ENCODE measurements at regions not wholly inside any gene's neighbourhood (a gene's known extent, or its start where the extent isn't known, plus 50 kb on each side); places are given as distances from the start of the nearest gene placed in this dataset.

DNA sequence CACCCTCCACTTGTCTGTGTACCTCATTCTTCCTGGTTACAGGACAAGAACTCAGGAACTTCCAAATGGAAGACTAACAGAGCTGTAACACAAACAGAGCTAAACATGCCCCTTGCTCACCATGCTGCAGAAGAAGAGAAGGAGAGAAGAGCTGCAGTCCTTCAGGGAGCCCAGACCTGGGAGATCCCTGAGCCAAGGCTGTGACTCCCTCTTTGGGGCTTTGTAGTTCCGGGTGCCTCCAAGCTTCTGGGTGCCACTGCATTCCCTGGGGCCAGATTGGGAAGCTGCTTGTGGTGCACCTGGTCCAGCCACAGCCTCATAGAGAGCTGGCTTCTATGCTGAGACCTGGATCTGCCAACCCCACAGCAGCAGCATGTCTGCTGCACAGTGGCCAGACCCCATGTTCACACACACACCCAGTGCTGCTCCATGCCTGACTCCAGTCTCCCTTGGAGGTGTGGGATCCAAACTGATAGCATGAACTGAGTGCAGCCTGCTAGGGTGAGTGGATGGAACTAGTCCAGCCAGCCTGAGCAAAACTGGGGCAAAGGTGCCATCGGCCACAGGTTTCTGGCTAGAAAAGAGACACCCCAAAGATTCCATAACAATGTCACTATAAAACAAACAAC, 263.0 kb upstream of the NRIP1 start:
- no peaks in the 10 kb centered on the region for H3K4me1 ChIP-seq (ENCODE audit: insufficient read depth)
- H3K27me3 ChIP-seq (ENCODE audit: insufficient read depth) = no peaks in the 10 kb centered on the region
- ATAC-seq (no peak), DNase-seq (ENCODE audit: low spot score) (no peak)
- H3K4me3 Mint-ChIP-seq = no peak overlapping the region
- TF ChIP-seq POLR2AphosphoS5 (IDR thresholded peaks at IDR 0.05; ENCODE audit: low read depth) = no peak
- TF ChIP-seq STAT1 (IDR thresholded peaks at IDR 0.05; ENCODE audit: unreplicated experiment) = no peak
- TF ChIP-seq, protein P1, sequence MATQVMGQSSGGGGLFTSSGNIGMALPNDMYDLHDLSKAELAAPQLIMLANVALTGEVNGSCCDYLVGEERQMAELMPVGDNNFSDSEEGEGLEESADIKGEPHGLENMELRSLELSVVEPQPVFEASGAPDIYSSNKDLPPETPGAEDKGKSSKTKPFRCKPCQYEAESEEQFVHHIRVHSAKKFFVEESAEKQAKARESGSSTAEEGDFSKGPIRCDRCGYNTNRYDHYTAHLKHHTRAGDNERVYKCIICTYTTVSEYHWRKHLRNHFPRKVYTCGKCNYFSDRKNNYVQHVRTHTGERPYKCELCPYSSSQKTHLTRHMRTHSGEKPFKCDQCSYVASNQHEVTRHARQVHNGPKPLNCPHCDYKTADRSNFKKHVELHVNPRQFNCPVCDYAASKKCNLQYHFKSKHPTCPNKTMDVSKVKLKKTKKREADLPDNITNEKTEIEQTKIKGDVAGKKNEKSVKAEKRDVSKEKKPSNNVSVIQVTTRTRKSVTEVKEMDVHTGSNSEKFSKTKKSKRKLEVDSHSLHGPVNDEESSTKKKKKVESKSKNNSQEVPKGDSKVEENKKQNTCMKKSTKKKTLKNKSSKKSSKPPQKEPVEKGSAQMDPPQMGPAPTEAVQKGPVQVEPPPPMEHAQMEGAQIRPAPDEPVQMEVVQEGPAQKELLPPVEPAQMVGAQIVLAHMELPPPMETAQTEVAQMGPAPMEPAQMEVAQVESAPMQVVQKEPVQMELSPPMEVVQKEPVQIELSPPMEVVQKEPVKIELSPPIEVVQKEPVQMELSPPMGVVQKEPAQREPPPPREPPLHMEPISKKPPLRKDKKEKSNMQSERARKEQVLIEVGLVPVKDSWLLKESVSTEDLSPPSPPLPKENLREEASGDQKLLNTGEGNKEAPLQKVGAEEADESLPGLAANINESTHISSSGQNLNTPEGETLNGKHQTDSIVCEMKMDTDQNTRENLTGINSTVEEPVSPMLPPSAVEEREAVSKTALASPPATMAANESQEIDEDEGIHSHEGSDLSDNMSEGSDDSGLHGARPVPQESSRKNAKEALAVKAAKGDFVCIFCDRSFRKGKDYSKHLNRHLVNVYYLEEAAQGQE (IDR thresholded peaks at IDR 0.05; ENCODE audit: unreplicated experiment) = no peak
- TF ChIP-seq CREB1 (CRISPR knock-in tag; IDR thresholded peaks at IDR 0.05; ENCODE audit: low read depth) = no peak
- TF ChIP-seq EZH2 (IDR thresholded peaks at IDR 0.05; ENCODE audit: low read depth, unreplicated experiment) = no peak
- TF ChIP-seq, protein P2, sequence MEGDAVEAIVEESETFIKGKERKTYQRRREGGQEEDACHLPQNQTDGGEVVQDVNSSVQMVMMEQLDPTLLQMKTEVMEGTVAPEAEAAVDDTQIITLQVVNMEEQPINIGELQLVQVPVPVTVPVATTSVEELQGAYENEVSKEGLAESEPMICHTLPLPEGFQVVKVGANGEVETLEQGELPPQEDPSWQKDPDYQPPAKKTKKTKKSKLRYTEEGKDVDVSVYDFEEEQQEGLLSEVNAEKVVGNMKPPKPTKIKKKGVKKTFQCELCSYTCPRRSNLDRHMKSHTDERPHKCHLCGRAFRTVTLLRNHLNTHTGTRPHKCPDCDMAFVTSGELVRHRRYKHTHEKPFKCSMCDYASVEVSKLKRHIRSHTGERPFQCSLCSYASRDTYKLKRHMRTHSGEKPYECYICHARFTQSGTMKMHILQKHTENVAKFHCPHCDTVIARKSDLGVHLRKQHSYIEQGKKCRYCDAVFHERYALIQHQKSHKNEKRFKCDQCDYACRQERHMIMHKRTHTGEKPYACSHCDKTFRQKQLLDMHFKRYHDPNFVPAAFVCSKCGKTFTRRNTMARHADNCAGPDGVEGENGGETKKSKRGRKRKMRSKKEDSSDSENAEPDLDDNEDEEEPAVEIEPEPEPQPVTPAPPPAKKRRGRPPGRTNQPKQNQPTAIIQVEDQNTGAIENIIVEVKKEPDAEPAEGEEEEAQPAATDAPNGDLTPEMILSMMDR (conservative IDR thresholded peaks at IDR 0.05; ENCODE audit: low read depth in 2 of 2) = no peak
- no peak for TF ChIP-seq EZH2phosphoT487 (IDR thresholded peaks at IDR 0.05; ENCODE audit: unreplicated experiment)
- TF ChIP-seq NANOG (IDR thresholded peaks at IDR 0.05; ENCODE audit: borderline replicate concordance) = no peak
- TF ChIP-seq, protein P3, sequence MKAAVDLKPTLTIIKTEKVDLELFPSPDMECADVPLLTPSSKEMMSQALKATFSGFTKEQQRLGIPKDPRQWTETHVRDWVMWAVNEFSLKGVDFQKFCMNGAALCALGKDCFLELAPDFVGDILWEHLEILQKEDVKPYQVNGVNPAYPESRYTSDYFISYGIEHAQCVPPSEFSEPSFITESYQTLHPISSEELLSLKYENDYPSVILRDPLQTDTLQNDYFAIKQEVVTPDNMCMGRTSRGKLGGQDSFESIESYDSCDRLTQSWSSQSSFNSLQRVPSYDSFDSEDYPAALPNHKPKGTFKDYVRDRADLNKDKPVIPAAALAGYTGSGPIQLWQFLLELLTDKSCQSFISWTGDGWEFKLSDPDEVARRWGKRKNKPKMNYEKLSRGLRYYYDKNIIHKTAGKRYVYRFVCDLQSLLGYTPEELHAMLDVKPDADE (IDR thresholded peaks at IDR 0.05) = no peak
- no peak for TF ChIP-seq JUNB (IDR thresholded peaks at IDR 0.05; ENCODE audit: unreplicated experiment)
- no peak for TF ChIP-seq ZNF331 (CRISPR knock-in tag; IDR thresholded peaks at IDR 0.05; ENCODE audit: low read depth)
- no peak for TF ChIP-seq ZNF114 (CRISPR knock-in tag; IDR thresholded peaks at IDR 0.05)
- TF ChIP-seq, protein P4, sequence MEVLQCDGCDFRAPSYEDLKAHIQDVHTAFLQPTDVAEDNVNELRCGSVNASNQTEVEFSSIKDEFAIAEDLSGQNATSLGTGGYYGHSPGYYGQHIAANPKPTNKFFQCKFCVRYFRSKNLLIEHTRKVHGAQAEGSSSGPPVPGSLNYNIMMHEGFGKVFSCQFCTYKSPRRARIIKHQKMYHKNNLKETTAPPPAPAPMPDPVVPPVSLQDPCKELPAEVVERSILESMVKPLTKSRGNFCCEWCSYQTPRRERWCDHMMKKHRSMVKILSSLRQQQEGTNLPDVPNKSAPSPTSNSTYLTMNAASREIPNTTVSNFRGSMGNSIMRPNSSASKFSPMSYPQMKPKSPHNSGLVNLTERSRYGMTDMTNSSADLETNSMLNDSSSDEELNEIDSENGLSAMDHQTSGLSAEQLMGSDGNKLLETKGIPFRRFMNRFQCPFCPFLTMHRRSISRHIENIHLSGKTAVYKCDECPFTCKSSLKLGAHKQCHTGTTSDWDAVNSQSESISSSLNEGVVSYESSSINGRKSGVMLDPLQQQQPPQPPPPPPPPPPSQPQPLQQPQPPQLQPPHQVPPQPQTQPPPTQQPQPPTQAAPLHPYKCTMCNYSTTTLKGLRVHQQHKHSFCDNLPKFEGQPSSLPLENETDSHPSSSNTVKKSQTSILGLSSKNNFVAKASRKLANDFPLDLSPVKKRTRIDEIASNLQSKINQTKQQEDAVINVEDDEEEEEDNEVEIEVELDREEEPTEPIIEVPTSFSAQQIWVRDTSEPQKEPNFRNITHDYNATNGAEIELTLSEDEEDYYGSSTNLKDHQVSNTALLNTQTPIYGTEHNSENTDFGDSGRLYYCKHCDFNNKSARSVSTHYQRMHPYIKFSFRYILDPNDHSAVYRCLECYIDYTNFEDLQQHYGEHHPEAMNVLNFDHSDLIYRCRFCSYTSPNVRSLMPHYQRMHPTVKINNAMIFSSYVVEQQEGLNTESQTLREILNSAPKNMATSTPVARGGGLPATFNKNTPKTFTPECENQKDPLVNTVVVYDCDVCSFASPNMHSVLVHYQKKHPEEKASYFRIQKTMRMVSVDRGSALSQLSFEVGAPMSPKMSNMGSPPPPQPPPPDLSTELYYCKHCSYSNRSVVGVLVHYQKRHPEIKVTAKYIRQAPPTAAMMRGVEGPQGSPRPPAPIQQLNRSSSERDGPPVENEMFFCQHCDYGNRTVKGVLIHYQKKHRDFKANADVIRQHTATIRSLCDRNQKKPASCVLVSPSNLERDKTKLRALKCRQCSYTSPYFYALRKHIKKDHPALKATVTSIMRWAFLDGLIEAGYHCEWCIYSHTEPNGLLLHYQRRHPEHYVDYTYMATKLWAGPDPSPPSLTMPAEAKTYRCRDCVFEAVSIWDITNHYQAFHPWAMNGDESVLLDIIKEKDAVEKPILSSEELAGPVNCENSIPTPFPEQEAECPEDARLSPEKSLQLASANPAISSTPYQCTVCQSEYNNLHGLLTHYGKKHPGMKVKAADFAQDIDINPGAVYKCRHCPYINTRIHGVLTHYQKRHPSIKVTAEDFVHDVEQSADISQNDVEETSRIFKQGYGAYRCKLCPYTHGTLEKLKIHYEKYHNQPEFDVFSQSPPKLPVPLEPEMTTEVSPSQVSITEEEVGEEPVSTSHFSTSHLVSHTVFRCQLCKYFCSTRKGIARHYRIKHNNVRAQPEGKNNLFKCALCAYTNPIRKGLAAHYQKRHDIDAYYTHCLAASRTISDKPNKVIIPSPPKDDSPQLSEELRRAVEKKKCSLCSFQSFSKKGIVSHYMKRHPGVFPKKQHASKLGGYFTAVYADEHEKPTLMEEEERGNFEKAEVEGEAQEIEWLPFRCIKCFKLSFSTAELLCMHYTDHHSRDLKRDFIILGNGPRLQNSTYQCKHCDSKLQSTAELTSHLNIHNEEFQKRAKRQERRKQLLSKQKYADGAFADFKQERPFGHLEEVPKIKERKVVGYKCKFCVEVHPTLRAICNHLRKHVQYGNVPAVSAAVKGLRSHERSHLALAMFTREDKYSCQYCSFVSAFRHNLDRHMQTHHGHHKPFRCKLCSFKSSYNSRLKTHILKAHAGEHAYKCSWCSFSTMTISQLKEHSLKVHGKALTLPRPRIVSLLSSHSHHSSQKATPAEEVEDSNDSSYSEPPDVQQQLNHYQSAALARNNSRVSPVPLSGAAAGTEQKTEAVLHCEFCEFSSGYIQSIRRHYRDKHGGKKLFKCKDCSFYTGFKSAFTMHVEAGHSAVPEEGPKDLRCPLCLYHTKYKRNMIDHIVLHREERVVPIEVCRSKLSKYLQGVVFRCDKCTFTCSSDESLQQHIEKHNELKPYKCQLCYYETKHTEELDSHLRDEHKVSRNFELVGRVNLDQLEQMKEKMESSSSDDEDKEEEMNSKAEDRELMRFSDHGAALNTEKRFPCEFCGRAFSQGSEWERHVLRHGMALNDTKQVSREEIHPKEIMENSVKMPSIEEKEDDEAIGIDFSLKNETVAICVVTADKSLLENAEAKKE (CRISPR knock-in tag; IDR thresholded peaks at IDR 0.05) = no peak
- no peak overlapping the region for H3K4me2 ChIP-seq
- H2AFZ ChIP-seq = no peak overlapping the region
- H3K36me3 ChIP-seq (ENCODE audit: insufficient read depth) = no peaks in the 10 kb centered on the region
- H3K79me2 ChIP-seq (replicated peaks; ENCODE audit: insufficient read depth) = no peaks in the 10 kb centered on the region
- peaks cover 16% of the 10 kb centered on the region; the same call in 2 of the 3 replicates for H3K9me3 Mint-ChIP-seq
- no peak overlapping the region for H3K27ac Mint-ChIP-seq
- H3K9me2 ChIP-seq (ENCODE audit: insufficient read depth) = no peaks in the 10 kb centered on the region
- H3K27me3 Mint-ChIP-seq (ENCODE audit: insufficient read depth, low read depth, poor library complexity) = no peaks in the 10 kb centered on the region
- no peaks in the 10 kb centered on the region for H3K4me1 Mint-ChIP-seq
- no peak overlapping the region for H3K27ac ChIP-seq (ENCODE audit: low read depth)
- H4K20me1 ChIP-seq (replicated peaks; ENCODE audit: insufficient read depth) = no peaks in the 10 kb centered on the region
- H3K36me3 Mint-ChIP-seq (ENCODE audit: low read depth) = peaks cover 8% of the 10 kb centered on the region; the same call in 1 of the 3 replicates
- H3F3A ChIP-seq (replicated peaks; ENCODE audit: low read depth) = no peaks in the 10 kb centered on the region
- no peak overlapping the region for H3K4me3 ChIP-seq

All from GM23338 (cell line).